ENCODE measurements at regions not wholly inside any gene's neighbourhood (a gene's known extent, or its start where the extent isn't known, plus 50 kb on each side); places are given as distances from the start of the nearest gene placed in this dataset.

DNA sequence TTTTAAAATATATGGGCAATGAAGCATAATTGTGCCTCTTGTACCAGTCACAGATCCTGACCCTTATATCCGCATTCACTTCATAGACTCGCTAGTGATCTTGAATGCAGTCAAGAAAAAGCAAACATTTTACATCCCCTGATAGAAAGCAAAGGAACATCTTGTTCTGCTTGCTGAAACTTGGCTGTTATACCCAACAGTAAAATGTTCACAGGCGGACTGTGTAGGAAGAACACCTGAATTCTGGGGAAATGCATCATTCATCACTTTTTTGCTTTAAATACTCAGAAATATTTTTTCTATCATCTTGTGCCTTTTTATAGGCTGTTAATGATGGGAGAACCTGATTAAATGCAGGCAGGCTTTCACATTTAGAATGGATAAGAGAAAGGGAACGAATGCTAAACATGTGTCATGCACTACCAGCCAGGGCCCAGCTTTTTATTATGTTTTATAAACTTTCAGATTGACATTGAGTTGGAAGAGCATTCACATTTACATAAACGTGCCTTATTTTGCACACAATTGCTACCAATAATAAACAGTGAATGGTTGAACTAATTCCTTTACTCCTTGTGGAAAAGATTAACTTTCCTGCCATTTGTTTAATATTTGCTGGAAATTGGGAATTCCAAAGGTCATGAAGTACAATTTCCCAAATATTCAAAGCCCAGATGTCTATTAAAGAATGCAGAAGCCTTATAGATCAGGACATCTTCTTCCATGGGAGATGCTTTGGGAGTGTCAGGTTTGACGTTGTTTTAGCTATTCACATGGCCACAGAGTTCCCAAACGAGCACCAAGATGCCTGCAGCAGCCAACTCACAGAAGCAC is 756.2 kb downstream of the TLE1 start:
- no peak for DNase-seq (ENCODE audit: low read depth)

DNA sequence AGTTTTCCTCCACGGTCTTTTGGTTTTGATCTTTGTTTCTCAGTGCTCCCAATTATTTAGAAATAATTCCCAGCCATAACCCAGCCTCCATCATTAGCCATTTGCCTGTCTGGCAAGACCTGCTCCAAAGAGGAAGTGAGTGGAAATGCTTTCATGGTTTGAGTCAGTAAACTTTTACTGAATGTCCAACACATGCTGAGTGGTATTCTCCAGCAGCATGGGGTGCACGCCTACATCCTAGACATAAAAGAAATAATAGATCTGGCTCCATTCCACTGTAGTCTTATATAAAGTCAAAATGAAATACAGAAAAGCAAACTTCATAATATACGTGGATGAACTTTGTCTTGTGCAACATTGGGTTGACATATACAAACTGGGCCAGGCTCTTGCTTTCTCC is 757.2 kb downstream of the TLE1 start:
- DNase-seq (ENCODE audit: low read depth) = no peak

DNA sequence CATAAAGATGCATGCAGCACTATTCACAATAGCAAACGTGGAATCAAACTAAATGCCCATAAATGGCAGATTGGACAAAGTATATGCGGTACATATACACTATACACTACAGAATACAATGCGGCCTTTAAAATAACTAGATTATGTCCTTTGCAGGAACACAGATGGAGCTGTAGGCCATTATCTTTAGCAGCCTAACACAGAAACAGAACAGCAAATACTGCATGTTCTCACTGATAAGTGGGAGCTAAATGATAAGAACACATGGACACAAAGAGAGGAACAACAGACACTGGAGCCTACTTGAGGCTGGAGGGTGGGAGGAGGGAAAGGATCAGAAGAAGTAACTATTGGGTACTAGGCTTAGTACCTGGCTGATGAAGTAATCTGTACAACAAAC is 758.2 kb downstream of the TLE1 start:
- no peak for DNase-seq (ENCODE audit: low read depth)

DNA sequence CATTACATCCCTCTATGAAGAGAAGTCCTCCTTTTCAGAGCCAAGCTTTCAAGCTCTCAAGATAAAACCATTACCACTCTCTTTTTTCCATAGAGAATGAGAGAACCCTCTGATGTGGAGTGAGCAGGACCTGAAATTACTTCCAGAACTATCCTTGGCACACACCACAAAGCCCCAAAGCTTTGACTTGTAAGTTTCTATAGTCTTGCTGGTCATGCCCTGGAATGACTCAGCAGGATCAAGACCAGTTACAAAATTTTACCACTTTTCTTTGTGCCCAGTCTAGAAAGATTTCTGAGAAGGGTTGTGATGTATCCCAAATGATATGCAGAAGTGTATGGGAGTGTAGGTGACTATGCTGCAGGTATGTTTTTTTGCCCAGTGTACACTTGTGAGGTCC is 760.6 kb downstream of the TLE1 start:
- no peak for DNase-seq (ENCODE audit: low read depth)

DNA sequence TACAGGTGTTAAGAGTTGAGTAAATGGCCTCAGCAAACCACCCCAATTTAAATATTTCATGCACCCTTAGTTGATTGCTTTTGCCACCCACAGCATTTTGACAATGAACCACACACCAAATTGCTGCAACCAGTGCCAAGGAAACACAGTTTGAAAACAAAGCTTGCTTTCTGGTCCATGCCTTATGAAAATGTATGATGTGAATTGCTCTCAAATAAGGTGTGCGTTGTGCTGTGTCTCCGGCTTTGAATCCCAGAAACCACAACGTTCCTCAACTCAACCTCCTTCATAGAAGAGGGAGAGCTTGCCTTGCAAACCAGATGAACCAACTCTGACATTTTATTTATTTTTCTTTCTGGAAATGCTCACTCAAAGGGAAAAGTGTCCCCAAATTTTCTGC is 762.7 kb downstream of the TLE1 start:
- no peak for DNase-seq (ENCODE audit: low read depth)

DNA sequence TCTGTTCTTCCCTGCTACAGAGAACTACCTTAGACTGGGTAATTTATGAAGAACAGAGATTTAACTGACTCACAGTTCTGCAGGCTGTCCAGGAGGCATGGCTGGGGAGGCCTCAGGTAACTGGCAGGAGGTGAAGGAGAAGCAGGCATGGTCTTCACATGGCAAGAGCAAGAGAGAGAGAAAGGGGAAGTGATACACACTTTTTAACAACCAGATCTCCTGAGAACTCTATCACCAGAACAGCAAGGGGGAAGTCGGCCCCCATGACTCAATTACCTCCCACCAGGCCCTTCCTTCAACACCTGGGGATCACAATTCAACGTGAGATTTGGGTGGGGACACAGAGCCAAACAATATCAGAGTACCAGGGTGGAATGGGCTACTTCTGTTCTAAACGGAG is 766.8 kb downstream of the TLE1 start:
- no peak for DNase-seq (ENCODE audit: low read depth)

DNA sequence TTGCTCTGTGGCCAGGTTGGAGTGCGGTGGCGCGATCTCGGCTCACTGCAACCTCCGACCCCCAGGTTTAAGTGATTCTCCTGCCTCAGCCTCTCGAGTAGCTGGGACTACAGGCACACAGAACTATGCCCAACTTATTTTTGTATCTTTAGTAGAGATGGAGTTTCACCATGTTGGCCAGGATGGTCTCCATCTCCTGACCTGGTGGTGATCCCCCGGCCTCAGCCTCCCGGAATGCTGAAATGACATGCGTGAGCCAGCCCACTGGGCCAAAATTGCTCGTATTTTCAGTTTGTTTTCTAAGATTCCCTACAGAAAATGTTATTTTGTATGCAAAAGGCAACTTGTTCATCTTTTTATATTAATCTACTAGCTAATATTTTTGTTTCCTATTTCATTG is 782.6 kb downstream of the TLE1 start:
- no peak for DNase-seq (ENCODE audit: low read depth)

DNA sequence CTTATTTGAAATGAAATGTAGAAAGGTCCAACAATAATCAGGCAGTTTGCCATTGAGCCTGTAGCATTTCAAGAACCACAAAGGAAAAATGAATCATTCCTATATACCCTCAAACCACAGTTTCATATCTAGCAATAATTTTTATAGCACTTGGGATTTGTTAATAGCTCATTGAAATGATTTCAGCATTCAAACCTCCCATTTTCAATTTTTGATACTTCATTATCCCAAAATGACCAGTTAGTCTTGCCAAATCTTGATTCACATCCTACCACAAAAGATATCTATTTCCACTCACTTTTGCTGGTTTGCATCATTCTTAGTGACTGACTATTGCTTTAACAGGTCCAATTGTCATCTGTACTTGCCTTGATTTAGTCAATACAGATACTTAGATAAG is 790.1 kb downstream of the TLE1 start:
- no peak for DNase-seq (ENCODE audit: low read depth)

DNA sequence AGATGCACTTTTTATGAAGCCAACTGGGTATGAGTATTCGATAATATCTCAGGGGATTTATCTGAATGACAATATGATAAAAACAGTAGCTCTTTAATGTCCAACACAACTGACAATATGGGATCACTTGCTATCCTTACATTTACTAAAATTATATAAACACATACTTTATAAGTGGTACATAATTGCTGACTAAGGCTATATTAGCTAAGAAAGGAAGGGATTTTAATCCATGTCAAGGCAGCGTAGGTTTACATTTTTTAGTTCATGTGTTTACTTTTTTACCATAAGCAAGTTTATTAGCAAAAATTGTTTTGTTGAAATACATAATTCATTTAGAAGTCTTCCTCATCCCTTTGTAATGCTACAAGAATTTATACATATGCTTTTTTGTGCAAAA is 796.2 kb downstream of the TLE1 start:
- no peak for DNase-seq (ENCODE audit: low read depth)

DNA sequence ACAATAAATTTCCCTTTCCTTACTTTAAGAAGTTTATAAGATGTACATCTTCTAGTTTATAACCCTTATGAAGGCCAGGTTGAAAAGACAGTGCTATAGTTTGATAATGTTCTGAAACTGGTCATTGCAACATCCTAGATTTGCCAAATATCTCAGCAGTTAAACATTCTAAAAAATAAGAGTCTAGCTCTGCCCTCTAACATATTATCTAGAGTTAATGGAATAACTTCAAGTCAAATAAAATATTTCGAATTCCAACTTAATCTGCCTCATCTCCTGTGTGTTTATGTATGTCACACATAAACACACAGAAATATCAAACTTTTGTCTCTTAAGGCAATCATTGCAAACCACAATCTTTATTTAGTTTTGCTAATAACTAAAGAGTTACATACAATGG is 796.6 kb downstream of the TLE1 start:
- DNase-seq (ENCODE audit: low read depth) = no peak

DNA sequence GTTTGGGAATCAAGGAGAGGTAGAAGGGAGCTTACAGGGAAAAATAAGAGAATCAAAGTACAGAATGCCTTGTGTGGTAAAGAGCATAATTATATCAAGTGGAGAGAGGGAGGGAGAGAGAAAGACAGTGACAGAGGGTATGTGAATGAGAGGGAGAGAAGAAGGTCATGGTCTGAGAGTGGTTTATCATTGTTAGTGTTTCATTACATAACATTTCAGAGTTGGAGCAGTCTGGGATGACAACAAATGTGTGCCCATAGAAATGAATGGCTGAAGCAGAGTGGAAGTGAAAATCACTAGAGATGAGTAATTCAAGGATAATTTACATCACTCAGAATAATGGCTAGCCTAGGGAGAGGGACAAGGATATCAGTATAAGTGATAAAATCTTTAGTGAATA is 799.2 kb downstream of the TLE1 start:
- no peak for DNase-seq (ENCODE audit: low read depth)

DNA sequence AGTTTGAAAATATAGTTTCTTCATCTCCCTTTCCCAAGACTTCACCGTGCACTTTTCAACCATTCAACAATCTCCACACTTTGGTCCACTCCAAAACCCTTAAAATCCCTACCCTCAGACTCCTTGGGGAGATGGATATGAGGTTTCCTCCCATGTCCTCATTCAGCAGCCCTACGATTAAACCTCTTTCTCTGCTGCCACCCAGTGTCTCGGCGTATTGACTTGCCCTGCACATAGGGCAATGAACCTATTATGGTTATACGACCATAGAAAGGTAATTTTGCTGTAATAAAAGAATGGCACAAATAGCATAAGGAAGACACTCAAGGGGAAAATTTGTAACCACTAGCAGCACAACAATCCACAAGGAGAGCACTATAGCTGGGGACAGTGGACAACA is 803.5 kb downstream of the TLE1 start:
- DNase-seq (ENCODE audit: low read depth) = no peak

DNA sequence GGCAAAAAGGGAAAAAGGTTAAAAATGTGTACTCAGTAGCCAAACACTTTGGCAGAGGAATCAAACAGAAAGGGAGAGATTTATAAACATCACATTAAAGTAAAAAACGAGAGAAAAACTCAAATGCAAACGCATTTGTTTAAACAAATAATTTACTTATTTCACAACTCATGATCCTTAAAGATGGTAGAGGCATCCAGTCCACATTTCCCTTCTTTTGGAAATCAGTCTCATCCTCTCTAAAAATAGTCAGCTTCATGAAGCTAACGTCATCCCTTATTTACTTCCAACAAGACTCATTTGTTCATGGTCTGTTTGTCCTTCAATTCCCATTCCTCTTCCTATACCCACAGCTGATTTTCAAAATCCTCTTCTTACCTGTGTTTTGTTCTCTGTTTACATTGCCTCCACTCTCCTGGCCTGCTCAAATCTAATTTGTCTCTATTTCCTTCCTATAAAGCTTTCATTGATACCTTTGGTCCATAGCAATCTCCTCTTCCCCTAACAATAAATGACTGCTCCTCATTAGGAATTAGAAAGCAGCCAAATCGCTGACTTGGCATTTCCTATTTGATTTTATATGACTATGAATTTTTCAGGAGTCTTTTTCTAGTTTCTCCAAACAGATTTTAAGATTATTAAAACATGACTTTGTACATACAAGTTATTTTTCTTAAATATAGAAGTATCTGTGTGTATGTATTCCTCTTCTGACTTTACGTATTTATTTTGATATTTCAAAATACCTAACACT is 805.3 kb downstream of the TLE1 start:
- DNase-seq (ENCODE audit: low read depth) = peak; percentile 16

DNA sequence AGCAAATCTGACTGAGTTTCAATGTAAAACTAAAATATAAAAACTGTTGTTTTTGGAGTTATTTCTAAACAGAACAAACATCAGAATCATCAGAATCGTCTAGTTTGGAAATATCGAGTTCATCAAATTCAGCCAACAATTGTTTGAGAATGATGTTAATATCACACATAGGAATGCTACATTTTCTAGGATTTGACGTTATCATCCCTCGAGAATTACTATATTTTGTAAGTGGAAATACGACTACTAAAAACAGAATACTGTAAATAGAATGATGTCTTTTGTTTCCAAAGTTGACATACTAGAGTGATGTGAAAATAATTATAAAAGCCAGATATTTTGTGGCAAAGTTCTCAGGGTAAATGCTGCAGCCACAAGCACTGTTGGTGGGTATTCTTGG is 805.9 kb downstream of the TLE1 start:
- DNase-seq (ENCODE audit: low read depth) = peak; percentile 22

DNA sequence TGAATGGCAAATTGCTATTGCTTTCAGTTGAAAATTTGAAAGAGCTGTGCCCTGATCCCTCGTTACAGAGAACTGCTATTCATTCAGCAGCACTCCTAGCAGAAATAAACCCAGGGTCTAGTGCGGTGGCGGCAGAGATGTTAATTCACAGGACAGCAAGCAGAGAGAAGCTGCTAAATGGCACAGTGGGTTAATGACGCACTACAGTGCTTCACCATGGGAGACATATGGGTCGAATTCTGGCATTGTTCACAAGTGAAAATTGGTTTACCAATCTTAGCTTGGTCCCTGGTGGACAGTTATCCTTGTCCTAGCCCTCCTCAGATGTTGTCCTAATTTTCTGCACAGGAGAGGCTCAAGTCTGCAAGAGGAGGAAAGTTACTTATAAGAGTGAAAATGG is 807.4 kb downstream of the TLE1 start:
- no peak for DNase-seq (ENCODE audit: low read depth)

DNA sequence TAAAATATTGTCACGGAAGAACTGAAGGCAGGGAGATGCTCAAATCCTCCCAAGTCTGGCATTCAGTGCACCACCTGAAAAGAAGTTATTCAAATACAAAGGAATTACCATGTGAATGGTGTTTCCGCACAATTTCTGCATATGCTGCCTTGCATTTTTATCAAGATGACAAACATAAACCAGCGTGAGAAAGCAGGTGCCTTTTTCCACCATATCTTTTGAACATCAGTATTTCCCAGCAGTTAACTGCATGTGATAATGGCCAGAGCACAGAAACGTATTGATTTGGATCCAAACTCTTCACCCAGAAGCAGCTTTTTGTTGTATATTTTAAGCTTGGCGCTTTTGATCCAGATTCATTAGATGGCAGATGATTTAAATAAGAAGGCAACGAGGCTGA is 808.0 kb downstream of the TLE1 start:
- no peak for DNase-seq (ENCODE audit: low read depth)

DNA sequence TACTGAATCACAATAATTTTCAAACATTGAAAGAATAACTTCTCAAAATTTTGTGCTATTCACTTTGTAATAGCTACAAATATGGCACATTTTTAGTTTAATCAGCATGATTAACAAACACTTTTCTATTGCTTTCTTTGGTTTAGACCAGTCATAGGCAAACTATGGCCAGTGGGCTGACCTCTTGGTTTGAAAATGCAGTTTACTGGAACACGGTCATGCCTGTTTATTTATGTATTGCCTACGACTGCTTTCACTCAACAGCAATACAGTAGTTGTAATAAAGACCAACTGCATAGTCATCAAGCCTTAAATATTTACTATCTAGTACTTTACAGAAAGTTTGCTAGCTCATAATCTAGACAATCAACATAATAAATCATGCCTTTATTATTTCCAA is 810.8 kb downstream of the TLE1 start:
- DNase-seq (ENCODE audit: low read depth) = no peak

DNA sequence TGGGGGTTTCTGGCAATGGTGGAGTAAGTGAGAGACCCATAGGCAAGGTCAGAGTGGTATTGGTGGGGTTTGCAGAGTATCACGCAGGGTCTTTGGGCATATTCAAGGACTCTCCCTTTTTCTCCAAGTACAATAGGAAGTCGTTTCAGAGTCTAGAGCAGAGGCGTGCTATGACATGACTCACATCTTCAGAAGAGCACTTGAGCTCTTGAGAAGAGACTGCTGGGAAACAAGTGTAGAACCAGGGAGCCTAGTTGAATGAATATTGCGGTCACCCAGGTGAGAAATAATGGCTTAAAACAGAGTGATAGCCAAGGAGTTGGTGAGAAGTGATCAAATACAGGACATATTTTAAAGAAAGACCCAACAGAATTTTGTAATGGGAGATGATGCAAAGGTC is 813.4 kb downstream of the TLE1 start:
- DNase-seq (ENCODE audit: low read depth) = no peak

DNA sequence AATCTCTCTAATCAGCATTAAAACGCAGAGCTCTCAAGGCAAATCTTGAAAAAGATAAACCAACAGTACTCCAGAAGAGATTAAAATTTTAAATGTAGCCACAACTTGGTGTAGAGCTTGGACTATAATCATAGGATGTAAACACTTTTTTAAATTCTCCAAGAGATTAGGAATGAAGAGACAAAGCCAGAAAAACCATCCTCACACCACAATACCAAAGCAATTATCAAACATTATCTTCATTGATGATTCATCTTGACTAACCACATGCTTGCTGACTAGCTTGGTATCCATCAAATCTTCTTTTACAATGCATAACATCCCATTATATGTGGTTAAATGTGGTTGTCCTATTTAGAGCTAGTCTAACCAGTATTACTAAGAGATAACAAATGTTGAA is 815.1 kb downstream of the TLE1 start:
- no peak for DNase-seq (ENCODE audit: low read depth)

DNA sequence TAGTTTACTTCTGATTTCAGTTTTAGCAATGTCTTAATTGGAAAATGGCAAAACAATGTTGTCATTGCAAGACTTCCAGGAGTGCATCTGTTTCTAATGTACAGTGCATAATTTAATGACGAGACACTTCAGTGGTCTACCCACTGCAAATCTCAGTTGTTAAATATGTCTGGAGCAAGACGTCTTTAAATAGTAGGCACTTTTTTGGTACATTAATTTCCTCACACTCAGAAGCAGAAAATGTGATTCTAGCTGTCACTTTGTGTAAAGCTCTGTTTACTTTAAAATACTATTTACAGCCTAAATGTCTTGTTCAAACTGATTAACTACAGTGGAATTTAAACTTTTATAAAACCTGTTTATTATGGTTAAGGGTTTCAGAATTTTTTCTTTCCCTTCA is 815.5 kb downstream of the TLE1 start:
- no peak for DNase-seq (ENCODE audit: low read depth)

DNA sequence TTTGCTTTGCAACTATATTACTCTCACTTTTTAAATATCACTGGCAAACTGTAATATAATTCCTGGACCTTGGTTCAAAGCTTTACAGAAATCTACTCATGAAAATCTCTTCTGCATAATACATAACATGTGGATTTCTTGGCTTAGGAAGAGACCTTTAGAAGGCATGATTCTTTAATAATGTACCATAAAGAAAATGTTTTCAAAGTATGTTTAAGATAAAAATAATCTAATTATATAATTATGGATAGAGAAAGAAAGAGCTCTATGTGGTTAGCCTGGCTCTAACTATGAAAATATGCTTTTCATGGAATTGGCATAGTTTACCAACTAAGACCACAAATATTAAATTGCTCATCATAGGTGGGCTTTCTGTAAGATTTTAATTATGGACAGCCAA is 817.8 kb downstream of the TLE1 start:
- no peak for DNase-seq (ENCODE audit: low read depth)

DNA sequence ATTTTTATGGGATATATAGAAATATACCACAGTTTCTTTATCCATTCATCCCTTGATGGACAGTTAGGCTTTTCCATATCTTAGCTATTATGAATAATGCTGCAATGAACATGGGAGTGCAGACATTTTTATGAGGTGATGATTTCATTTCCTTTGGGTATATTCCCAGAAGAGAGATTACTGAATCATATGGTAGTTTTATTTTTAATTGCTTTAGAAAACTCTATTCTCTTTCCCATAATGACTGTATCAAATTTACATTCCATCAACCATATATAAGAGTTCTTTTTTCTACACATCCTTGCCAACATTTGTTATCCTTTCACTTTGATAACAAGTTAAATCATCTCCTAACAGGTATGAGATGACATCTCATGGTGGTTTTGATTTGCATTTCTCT is 821.6 kb downstream of the TLE1 start:
- no peak for DNase-seq (ENCODE audit: low read depth)

DNA sequence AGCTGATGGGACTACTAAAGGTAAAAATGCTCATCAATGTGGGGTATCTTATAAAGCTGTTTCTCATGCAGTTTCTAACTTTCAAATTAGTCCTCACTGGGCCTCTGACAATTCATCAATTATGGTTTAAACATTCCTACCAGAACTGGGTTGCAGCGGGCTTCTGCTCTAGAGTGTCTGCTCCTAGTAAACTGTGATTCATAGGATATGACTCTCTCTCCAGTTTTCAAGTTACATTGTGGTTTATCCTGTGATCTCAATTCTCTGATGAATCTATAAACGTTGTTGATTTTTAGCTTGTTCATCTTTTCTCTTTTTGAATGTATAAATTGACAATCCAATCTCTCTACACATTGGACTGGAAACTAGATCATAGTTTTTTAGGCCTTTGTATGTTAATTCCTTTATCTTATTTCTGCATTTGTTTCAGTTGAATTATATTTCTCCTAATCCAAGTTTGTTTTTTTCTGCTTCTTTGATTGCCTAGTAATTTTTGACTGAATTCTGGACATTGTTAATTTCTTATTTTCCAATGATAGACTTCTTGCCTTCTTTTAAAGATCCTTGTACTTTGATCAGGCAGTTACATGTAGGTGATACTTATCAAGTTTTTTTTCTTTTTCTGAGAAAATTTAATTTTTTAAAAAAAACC is 822.6 kb downstream of the TLE1 start:
- no peak for DNase-seq (ENCODE audit: low read depth)

All from forelimb muscle (tissue), 1 donor.